AG08396 (cell line): ENCODE measurements at regions not wholly inside any gene's neighbourhood (a gene's known extent, or its start where the extent isn't known, plus 50 kb on each side); places are given as distances from the start of the nearest gene placed in this dataset.

ENCODE experiments used
- DNase-seq: peaks from one replicate; pipeline ENCODE4 v3.0.0; 2012; ENCODE audit warnings: low spot score, mixed read lengths

DNA sequence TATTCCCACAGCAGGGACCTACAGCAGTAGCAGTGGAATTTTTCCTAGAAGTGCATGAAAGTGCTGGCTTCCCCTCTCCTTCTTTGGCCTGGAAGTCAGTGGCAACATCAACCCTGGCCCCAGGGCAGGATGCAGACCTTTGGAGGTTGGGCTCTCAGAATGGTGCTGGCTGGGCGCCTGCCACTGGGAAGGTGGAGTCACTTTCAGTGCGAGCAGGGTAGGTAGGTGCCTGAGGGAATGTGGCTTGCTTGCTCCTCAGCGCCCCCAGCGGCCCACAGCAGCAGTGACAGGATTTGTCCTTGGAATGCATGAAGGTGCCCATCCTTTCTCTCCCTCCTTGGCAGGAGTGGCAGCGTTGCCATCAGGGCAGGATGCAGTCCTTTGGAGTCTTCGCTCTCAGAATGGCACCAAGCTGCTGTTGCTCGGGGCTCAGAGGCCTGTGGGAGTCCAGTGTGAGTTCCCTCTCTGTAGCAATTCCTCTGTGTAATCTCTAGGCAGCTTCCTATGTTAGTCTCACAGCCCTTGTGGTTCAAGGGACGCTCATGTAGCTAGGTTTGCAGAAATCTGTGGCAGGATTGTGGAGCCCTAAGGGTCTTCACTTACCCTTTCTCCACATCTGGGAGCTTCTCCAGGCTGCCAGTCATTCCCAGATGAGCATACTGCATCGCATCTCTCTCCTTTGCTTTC lies 354.4 kb upstream of the DACH1 start:
- no peak for DNase-seq

DNA sequence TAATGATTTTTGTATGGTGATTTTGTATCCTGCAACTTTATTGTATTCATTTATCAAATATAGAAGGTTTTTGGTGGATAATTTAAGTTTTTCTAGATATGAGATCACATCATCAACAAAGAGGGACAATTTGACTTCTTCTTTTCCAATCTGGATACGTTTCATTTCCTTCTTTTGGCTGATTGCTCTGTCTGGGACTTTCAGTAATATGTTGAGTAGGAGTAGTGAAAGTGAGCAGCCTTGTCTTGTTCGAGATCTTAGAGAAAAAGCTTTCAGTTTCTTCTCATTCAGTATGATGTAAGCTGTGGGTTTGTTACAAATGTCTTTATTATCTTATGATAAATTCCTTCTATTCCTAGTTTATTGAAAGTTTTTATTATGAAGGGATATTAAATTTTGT lies 352.0 kb upstream of the DACH1 start:
- DNase-seq: no peak

DNA sequence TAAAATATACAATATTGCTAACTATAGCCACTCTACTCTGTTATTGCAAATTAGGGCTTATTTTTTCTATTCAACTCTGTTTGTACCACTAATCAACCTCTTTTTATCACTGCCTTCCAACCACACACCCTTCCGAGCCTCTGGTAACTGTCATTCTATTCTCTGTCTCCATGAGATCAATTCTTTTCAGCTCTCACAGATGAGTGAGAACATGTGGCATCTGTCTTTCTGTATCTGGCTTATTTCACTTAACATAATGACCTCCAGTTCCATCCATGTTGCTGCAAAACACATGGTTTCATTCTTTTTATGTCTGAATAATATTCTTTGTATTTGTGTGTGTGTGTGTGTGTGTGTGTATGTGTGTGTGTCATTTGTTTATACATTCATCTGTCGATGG lies 350.1 kb upstream of the DACH1 start:
- no peak for DNase-seq

DNA sequence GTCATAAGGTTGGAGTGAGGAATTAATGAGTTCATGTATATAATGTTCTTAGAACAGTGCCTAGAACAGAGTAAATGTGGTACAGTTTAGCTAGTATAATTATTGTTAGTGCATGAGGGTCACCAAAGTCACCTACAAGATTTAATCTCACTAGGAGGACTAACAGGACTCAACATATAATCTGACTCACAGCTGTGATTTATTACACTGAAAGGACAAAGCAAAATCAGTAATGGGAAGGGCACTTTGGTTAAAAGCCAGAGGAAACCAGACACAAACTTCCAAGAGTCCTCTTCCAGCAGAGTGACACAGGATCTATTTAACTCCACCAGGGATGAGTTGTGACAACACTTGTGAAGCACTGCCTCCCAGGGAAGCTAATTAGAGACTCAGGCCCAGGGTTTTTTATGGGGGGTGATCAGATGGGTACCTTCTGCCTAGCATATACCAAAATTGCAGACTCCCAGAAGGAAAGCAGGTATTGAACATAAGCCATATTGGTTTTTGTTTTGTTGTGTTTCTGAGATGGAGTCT lies 341.2 kb upstream of the DACH1 start:
- DNase-seq: no peak

DNA sequence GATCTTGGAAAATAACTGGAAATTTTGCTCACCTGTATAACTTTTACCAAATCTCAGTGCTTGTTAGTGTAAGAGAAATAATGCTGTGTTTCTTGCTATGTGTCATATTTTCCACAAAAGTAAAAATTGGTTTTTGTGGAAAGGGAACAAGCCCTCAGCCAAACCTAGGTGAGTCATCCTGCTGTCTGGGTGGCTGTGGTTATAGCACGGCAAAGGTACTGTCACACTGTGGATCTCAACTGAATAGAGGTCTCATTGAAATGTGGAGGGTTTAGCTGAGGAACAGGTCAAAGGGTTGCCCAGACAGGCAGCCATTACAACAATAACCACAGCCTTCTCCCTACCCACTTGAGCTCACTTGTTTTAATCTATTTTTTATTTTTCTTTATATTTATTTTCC lies 338.8 kb upstream of the DACH1 start:
- no peak for DNase-seq

DNA sequence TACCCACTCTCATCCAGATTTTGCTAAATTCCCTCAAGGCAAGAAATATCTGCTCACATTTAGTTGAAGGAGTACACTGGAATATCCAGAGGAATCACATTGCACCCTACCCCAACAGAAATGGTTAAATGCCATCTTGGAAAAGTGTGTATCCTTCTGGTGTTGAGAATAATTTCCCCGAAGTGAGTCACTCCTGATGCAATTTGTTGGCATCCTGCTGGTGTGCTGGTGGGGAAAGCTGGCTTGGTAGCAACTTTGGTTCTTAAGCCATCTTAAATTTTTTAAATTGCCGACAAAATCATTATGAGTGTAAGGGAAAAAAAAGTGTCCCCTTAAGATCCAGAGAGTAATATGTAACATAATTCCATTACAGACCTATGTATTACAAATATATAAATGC lies 337.3 kb upstream of the DACH1 start:
- DNase-seq: no peak

DNA sequence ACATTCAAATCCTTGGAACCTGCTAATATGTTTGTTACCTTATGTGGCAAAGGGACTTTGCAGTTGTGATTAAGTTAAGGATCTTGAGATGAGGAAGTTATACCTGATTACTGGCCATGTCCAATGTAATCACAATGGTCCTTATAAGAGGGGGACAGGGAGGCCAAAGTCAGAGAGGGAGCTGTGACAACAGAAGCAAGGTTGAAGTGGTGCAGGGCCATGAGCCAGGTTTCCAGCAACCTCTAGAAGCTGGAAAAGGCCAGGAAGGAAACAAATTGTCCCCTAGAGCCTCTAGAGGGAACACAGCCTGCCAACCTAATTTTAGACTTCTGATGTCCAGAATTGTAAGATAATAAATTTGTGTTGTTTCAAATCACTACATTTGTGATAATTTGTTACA lies 334.7 kb upstream of the DACH1 start:
- no peak for DNase-seq

DNA sequence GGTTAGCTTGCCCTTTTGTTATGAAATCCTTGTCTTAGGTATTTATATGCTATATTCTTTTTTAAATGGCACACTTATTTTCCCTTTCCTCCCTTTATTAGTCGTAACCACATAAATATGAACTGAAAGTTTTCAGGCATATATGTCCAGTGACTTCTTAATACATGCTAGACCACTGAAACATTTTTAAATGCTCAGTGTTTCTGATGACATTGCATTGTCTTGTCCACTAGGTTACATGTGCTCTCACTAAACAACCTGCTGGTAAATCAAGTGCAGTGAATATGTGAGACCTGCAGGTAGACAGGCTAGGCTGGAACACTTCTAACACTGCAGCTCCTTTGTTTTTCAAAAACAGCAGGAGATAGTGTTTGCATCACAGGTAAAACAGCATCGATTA lies 332.6 kb upstream of the DACH1 start:
- DNase-seq: no peak

DNA sequence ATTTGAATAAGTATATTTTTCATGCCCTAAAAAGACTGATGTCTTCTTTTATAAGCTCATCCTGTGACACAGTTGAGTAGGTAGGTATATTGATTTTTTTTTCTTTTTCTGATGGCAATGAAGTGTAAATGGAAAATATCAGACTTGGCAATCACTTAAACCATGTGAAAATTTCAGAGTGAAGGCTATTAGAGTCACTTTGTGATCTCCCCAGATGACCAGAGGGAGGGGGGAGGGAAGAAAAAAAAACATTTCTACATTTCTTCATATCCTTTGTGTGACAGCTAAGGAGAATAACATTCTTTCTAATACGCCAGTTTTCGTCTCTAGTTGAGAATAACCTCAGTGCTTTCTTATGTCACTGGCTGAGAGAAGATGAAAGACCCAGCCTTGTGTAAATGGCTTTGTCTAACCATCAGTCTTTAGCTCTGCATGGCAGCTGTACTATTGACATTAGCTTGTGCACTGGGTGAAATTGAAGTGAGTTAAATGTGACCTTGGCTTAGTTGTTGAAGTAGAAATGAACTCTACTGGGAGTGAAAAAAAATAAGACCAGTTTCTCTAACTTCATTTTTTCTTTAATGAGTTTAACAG lies 332.1 kb upstream of the DACH1 start:
- no peak for DNase-seq

DNA sequence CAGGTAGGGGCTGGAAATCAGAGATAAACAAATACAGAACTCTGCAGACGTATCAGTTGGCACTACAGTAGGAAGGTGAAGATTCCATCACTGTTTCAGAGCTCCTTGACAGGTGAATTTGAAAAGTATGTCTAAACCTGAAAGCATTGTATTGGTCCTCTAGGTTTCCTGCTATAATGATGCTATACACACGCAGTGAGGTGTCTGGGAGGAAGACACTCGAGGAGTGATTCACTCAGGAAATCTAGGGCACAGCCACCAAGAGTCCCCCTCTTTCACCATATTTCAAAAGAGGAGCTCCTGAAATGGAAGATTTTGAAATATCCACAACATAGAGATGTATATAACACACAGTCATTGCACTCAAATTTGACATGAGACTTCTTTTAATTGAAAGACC lies 331.0 kb upstream of the DACH1 start:
- no peak for DNase-seq

DNA sequence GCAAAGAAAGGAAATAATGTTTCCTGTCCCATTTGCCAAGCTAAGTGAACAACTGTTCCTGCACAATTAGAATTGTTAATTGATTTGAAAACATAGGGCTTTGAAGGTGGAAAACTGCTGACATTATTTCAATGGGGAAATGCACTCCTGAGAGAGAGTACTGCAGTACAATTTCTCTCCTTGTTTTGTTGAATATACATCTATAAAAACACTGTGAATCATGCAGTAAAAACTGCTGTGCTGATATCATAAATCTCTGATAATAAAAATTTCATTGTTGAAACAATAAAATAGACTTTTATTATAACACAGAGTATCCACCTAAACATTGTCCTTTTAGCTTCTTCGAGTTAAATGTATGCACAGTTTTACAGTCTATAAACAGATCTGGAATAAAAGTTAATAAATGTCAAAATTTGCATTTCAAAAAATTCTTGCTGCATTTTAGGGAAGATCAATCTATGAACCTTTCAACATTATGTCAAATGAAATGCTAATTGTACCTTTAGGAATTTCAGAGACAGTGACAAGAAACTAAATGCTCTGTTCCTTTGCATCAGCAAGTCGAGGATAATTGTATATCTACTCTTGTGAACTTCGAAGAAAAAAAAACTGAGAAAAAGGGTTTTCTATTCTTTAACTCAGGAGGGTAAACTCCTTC lies 328.2 kb upstream of the DACH1 start:
- no peak for DNase-seq

DNA sequence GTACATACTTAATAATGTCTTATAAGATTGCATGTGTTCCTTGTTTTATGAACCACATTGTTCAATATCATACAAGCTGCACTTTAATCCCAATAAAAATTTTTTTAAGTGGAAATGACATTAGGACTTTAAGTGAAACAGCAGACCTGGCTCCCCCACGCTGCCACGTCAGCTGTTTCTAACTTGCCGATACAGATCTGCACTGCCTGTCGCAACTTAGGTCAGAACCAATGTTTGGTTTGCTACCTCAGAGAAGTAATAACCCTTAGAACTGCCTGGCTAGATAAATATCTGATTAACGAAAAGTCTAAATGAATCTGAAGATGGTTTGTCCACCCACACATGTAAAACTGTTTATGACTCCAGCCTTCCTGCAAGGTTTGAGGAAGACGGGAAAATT lies 327.5 kb upstream of the DACH1 start:
- DNase-seq: no peak

DNA sequence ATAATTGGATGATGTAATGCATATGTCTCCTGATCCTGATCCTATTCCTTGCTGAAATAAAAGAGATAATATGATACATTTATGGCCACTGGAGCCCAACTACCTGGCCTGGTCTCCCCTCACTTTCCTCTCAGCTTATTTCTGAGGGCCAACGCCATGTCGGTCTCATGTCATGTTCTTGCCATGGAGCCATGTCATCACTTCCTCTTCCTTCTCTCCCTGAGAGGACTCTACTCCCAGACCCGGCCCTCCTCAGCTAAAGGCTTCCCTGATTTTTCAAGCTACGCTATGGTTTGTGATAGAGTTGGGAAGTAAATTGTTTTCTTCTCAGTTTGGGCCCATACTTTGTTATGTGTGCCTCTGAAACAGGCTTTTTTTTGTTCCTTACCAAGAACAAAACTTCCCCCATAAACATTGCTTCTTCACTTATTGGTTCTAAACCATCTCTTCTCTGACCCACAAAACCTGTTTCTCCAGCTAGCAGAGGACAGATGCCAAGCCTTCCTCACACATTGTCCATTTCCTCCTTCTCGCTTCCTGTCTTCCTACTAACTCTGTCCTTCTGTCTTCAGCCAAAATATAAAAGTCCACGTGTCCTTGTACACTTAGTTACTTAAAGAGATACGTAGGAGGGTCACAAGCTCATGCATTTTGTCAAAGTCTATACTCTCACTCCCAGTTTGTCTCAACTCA lies 319.9 kb upstream of the DACH1 start:
- no peak for DNase-seq

DNA sequence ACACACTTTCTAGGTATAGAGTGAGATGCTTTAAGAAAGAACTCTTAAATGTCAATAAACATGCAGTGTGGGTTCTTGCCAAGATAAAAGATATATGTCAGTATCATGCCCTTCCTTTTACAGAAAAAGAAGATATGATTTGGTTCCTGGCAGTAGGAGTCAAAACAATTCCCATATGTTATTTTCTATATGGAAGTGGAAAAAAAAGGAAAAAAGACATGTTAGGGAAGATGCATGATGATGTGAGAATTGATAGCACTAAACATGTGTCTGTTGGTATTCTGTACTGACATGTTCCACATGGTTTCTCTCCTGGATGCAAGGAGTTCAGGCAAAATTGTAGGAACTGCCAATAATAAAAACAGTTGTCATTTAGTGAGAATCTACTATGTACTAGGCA lies 318.8 kb upstream of the DACH1 start:
- no peak for DNase-seq

DNA sequence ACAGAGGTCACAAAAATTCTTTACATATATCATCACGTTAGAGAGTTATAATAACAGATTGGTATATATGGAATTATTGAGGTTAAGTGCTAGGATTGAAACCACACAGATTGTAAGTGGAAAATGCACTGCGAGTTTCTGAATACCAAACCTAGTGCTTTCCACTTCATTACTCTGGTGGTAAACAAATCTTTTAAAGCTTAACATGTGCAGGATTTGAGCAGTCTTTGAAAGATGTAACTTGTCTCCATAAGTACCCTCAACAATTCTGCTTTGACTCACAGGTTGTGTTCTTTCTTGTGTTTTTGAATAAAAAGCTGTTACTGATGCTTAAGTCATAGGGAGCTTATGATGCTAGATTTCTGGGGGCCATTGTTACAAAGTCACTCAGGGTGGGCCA lies 314.7 kb upstream of the DACH1 start:
- DNase-seq: no peak

DNA sequence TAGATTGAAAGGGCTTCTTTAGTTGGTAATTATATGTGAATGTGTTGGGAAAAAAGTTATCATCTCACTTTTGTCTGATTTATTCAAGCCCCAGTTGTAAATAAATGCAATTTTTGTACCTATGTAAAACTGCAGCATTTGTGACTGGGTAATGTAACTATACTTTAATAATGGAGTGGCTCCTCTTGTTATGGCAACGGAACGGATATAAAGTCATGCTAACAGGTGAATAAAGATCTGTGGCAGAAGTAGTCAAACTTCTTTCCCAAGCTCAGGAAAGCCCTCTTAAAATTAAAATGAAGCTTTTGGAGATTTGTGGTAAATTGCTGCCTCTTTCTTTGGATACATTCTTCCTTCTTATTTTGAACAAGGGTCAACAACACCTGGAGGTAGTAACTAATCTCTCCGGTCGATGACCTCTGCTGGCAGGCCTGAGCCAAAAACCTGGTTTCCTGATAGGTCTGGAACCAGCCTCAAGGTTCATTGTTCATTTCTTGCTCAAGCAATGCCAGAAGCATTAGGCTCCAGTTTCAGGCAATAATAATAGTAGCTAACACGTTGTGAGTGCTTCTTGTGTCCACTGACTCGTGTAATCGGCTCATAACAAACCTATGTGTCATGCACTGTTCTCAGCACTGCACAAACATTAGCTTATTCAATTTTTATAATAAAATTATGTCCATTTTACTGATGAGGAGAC lies 313.4 kb upstream of the DACH1 start:
- no peak for DNase-seq

DNA sequence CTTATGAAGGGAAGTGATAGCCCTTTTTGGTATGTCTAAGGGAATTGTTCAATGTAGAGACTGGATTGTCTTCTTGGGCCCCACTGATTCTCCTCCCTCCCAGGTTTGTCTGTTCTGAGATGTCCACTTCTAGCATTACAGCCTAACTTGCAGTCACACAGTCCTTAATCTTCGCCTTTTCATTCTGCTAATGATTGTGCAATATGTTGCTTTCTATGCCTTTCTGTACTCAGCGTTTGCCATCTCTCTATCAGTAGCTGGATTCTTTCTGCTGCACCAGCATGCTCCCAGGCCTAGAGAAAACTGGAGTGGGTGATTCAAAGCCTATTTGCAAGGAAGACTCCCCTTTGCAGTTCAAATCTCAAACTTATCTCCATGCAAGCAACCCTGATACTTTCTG lies 307.5 kb upstream of the DACH1 start:
- DNase-seq: no peak

DNA sequence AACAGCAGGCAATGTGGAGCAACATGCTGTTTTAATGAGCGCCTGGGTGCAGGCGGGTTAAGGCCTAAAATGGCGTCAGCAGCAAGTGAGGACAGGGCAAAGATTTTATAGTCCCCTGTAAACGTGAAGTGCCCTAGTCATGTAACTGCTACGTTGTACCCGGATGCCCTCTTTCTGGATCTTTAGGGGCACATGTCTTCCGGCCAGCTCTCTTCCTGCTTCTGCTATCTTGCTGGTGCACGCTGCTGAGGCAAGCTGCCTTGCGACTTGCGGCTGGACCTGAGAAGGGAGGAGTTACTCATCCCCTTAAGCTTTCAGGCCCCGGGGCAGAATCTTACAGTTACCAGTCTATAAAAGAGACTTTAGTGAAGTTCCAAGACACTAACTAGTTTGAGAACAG lies 303.6 kb upstream of the DACH1 start:
- no peak for DNase-seq

DNA sequence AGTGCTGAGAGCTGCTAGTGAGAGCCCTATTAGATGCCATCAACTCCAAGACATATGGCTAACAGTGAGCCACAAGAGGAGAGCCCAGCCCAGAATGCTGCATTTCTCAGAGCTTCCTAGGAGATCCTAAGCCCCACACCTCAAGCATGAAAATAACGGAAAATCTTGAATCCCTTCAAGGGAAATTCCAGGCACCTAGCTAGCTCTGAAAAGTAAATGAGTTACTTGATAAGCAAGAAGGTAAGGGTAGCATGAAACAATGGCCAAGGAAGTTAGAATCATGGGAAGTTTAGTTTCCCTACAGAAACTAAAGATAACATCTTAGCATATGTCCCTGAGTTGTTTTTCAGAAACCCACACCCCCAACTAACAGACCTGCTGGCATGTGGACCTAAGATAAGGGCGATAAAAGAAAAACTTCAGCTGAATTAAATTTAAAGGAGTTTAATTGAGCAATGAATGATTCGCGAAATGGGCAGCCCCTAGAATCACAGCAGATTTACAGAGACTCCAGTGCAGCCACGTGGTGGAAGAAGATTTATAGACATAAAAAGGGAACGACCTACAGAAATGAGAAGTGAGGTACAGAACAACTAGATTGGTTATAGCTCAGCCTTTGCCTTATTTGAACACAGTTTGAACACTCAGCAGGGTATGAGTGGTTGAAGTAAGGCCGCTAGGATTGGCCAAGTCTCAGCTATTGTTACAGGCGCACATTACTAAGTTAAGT lies 301.3 kb upstream of the DACH1 start:
- DNase-seq: no peak

DNA sequence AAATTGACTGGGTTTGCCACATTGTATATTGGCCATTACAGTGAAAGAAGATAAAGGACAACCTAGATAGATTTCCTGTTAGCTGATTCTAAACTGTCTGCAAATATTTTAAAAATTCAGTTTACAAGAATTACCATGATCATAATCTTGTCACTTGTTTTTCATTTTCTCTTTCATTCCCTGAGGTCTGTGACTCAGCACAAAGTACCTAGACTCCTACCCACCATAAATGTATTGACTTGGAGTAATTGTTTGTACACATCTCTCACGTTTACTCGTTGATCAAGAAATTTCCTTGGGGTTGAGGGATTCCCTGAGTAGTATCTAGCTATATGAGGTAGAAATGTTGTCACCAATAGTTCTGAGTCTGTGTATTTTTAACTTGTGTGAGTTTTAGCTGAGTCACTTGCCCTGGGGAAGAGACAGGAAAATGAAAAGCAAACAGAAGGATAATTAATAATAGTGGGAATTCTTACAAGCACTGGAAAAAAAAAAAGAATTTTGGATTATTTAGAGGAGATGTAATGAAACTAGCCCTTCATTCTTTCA lies 299.2 kb upstream of the DACH1 start:
- no peak for DNase-seq

DNA sequence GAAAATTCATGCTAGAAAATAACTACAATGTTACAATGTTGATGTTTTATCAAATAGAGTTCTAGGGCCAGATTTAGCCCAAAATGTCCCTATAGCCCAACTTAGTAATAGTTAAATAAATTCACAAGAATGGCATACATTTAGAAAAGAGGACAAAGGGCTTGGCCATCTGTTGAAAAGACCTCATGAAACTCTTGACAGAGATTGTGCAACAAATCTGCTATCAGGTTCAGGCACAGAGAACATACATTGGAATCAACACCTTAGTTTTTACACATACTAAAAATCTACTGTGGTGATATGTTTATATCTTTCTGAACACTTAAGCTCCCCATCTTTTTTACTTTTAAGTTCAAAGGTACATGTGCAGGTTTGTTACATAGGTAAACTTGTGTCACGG lies 298.3 kb upstream of the DACH1 start:
- no peak for DNase-seq
